ENCODE measurements at regions not wholly inside any gene's neighbourhood (a gene's known extent, or its start where the extent isn't known, plus 50 kb on each side); places are given as distances from the start of the nearest gene placed in this dataset.

DNA sequence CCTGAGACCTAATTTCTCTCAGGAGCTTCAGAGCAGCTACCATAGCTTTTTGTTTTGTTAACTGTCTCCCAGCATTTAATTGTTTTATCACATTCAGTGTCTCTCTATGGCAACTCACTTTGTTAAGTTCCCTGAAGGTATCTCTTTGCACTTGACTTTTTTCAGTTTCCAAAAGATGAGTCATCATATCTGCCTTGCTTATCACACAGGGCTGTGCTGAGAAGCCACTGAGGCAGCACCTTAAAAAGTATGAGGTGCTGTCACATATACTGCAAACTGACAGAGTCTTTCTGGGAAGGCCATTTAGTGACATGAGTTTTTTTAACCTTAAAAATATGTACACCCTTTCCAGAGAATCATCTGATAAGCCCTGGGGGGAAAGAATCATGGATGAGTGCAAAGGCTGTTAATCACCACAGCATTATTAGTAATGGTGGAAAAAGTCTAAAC lies 56.8 kb downstream of the PPP1R3C start:
- Histone ChIP-seq H3K27ac (no peak overlapping the region), H3K9me3 (no peaks in the 10 kb centered on the region), H3K27me3 (no peaks in the 10 kb centered on the region), H3K4me1 (peaks cover 0 to 28% (median 16%) of the 10 kb centered on the region in 4 donors), H3K36me3 (no peaks in the 10 kb centered on the region), H3K4me3 (no peak overlapping the region)
- no peak for DNase-seq
- TF ChIP-seq EP300 (IDR thresholded peaks at IDR 0.05) (no peak), POLR2A (IDR thresholded peaks at IDR 0.05) (no peak), POLR2AphosphoS5 (IDR thresholded peaks at IDR 0.05) (no peak)
- TF ChIP-seq, protein P1, sequence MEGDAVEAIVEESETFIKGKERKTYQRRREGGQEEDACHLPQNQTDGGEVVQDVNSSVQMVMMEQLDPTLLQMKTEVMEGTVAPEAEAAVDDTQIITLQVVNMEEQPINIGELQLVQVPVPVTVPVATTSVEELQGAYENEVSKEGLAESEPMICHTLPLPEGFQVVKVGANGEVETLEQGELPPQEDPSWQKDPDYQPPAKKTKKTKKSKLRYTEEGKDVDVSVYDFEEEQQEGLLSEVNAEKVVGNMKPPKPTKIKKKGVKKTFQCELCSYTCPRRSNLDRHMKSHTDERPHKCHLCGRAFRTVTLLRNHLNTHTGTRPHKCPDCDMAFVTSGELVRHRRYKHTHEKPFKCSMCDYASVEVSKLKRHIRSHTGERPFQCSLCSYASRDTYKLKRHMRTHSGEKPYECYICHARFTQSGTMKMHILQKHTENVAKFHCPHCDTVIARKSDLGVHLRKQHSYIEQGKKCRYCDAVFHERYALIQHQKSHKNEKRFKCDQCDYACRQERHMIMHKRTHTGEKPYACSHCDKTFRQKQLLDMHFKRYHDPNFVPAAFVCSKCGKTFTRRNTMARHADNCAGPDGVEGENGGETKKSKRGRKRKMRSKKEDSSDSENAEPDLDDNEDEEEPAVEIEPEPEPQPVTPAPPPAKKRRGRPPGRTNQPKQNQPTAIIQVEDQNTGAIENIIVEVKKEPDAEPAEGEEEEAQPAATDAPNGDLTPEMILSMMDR (IDR thresholded peaks at IDR 0.05): no peak
- intact Hi-C loops (cut with DNase I; ENCODE audit: low total_unique reads): no loop called here

DNA sequence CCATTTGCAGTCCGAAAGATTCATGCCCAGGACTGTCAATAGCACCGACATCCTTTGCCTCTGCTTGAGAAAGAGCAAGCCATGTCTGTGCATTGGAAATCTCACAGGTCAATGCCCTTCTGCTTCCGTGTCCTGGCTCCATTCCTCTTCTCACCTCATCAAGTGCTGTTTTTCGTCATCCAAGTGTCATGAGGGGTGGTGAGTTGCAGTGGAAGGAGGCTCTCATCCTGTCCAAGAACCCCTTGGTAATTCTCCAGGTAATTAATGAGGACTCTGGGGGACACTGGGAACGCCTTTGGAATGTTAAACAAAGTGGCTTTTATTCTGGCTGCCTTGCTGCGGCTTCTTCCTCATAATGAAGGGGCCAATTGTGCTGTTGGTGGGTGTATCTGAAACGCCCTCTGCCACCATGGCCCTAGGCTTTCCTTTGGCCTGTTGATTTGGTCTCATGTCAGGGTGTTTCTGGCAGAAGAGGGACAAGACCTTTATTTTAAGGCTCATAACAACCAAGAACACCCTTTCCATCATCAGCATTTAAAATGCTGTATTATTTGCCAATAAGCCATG lies 57.7 kb downstream of the PPP1R3C start:
- H3K9me3 ChIP-seq: no peaks in the 10 kb centered on the region
- TF ChIP-seq POLR2A (IDR thresholded peaks at IDR 0.05) (no peak), POLR2AphosphoS5 (IDR thresholded peaks at IDR 0.05) (no peak), EP300 (IDR thresholded peaks at IDR 0.05) (no peak)
- TF ChIP-seq, protein P1 (IDR thresholded peaks at IDR 0.05): no peak
- H3K36me3 ChIP-seq: no peaks in the 10 kb centered on the region
- WGBS, 5 donors: 66 to 88% (median 82%) methylated on average over 7 of the region's 7 CpGs
- intact Hi-C loops (cut with DNase I; ENCODE audit: low total_unique reads): no loop called here
- H3K27me3 ChIP-seq: no peaks in the 10 kb centered on the region
- no peak for DNase-seq
- peaks cover 0 to 28% (median 16%) of the 10 kb centered on the region in 4 donors for H3K4me1 ChIP-seq
- no peak overlapping the region for H3K4me3 ChIP-seq
- H3K27ac ChIP-seq: peak overlapping the region in 1 of 5 donors; percentile 50

DNA sequence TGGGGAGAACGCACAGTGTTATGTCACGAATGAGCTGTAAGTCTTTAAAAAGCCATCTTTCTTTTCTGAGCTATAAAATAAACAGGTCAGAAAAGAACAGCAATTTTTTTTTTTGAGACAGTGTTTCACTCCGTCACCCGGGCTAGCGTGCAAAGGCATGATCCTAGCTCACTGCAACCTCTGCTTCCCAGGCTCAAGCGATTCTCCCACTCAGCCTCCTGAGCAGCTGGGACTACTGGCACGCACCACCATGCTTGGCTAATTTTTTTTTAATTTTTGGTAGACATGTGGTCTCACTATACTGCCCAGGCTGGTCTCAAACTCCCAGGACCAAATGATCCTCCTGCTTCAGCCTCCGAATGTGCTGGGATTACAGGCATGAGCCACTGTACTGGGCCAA lies 58.6 kb downstream of the PPP1R3C start:
- no peak for DNase-seq
- no peaks in the 10 kb centered on the region for H3K27me3 ChIP-seq
- peaks cover 0 to 20% (median 10%) of the 10 kb centered on the region in 4 donors for H3K4me1 ChIP-seq
- no peaks in the 10 kb centered on the region for H3K36me3 ChIP-seq
- no peak overlapping the region for H3K4me3 ChIP-seq
- H3K9me3 ChIP-seq: no peaks in the 10 kb centered on the region
- WGBS, 5 donors: 89 to 97% (median 95%) methylated on average over 8 of the region's 8 CpGs
- intact Hi-C loops (cut with DNase I; ENCODE audit: low total_unique reads): no loop called here
- peak overlapping the region in 1 of 5 donors; percentile 50 for H3K27ac ChIP-seq
- TF ChIP-seq, protein P1 (IDR thresholded peaks at IDR 0.05): no peak
- no peak for TF ChIP-seq POLR2A (IDR thresholded peaks at IDR 0.05)
- no peak for TF ChIP-seq POLR2AphosphoS5 (IDR thresholded peaks at IDR 0.05)
- TF ChIP-seq EP300 (IDR thresholded peaks at IDR 0.05): no peak

DNA sequence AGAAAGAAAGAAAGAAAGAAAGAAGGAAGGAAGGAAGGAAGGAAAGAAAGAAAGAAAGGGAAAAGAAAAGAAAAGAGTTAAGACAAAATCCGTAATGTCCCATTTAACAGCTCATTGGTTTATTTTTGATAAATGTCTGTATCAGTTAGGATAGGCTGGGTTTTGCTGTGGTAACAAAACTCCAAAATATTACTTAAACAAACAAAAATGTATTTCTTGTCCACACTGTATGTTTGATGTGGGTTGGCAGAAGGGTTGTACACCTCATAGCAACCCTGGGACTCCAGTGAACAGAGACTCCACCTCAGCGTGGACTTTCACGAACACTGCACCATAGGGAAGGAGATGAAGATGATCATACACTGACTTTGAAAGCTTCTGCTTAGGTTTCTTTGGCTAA lies 59.6 kb downstream of the PPP1R3C start:
- no peak for DNase-seq
- TF ChIP-seq POLR2AphosphoS5 (IDR thresholded peaks at IDR 0.05): no peak
- TF ChIP-seq, protein P1 (IDR thresholded peaks at IDR 0.05): no peak
- TF ChIP-seq POLR2A (IDR thresholded peaks at IDR 0.05): no peak
- no peak for TF ChIP-seq EP300 (IDR thresholded peaks at IDR 0.05)
- no peaks in the 10 kb centered on the region for H3K9me3 ChIP-seq
- no peak overlapping the region for H3K27ac ChIP-seq
- H3K27me3 ChIP-seq: no peaks in the 10 kb centered on the region
- H3K4me3 ChIP-seq: no peak overlapping the region
- H3K4me1 ChIP-seq: peaks cover 0 to 10% (median 4%) of the 10 kb centered on the region in 4 donors
- H3K36me3 ChIP-seq: no peaks in the 10 kb centered on the region
- intact Hi-C loops (cut with DNase I; ENCODE audit: low total_unique reads): no loop called here
- WGBS, 5 donors: 90 to 97% (median 96%) methylated on average over 3 of the region's 3 CpGs

Measured in stomach (tissue), 8 donors.